Esophagus (tissue), 2 donors: ENCODE measurements at regions not wholly inside any gene's neighbourhood (a gene's known extent, or its start where the extent isn't known, plus 50 kb on each side); places are given as distances from the start of the nearest gene placed in this dataset.

ENCODE experiments used
- H3K27ac ChIP-seq, 2 donors: one replicate each; pipeline ENCODE4 v1.5.1; 2013; ENCODE audit warnings: low read depth in 2 of 2, mild to moderate bottlenecking in 2 of 2, inconsistent platforms in 1 of 2, low read length in 1 of 2, moderate library complexity in 1 of 2
- H3K27me3 ChIP-seq, 2 donors: one replicate each; pipeline ENCODE4 v1.6.1; 2013; ENCODE audit warnings: low read length in 2 of 2, control low read depth in 1 of 2, mild to moderate bottlenecking in 1 of 2; ENCODE audit not compliant: insufficient read depth in 2 of 2, control insufficient read depth in 1 of 2
- H3K36me3 ChIP-seq, 2 donors: one replicate each; pipeline ENCODE4 v1.6.1; 2013; ENCODE audit warnings: low read length in 1 of 2; ENCODE audit not compliant: control insufficient read depth in 2 of 2, insufficient read depth in 2 of 2
- H3K4me1 ChIP-seq, 2 donors: one replicate each; pipeline ENCODE4 v1.6.1; 2013; ENCODE audit warnings: low read length in 1 of 2; ENCODE audit not compliant: control insufficient read depth in 2 of 2, insufficient read depth in 2 of 2
- H3K4me3 ChIP-seq, 2 donors: one replicate each; pipeline ENCODE4 v1.5.1; 2013; ENCODE audit warnings: low read length in 2 of 2, mild to moderate bottlenecking in 2 of 2, low read depth in 1 of 2, moderate library complexity in 1 of 2
- H3K9me3 ChIP-seq, 2 donors: one replicate each; pipeline ENCODE4 v1.6.1; 2013; ENCODE audit warnings: mild to moderate bottlenecking in 2 of 2, low read depth in 1 of 2, low read length in 1 of 2, moderate library complexity in 1 of 2; ENCODE audit not compliant: control insufficient read depth in 2 of 2, insufficient read depth in 1 of 2
- WGBS, 2 donors: extraction: QIAGEN DNeasy Blood & Tissue Kit; methylation state at CpG; one replicate each; pipeline ENCODE4 v1.1.7; 2013; 5-methylcytosine and 5-hydroxymethylcytosine counted together
- donor health status: healthy with polysubstance abuse.
- donor health status: Bipolar disorder and iron deficiency.

DNA sequence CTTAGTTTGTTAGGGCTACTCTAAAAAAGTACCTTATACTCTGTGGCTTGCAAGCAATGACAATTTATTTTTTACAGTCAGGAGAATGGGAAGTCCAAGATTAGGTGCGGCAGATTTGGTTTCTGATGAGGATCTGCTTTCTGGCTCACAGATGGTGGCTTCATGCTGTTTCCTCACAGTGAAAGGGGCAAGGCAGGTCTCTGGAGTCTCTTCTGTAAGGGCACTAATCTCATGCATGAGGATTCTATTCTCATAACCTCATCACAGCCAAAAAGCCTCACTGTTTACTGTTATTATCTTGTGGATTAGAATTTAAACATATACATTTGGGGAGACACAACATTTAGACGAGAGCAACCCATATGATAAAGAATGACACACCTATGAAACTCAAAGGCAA is 1957.4 kb upstream of the SEL1L start:
- H3K4me3 ChIP-seq, result no peak overlapping the region
- no peak overlapping the region for H3K27ac ChIP-seq
- H3K4me1 ChIP-seq, result no peaks in the 10 kb centered on the region
- H3K27me3 ChIP-seq, result no peaks in the 10 kb centered on the region
- no peaks in the 10 kb centered on the region for H3K9me3 ChIP-seq
- no peaks in the 10 kb centered on the region for H3K36me3 ChIP-seq
- 67 to 76% methylated on average over 2 of the region's 2 CpGs for WGBS, 2 donors

DNA sequence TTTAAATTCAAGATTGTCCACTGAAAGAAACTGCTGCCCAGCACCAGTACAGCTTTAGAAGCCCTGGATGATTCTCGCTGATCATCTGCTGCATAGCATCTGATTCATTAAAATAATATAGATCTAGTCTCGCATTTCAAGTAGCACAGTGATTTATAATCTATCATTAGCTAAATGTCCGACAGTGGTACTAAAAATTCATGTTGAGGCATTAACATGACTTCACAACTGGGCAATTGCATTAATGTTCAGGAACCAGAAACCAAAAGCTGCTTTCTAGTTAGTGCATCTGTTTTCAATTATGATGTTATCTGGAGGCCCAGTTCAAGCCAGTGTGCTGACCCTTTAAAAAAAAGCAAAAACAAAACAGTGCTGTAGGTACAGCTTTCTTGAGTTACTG is 1987.2 kb upstream of the SEL1L start:
- Histone ChIP-seq H3K9me3 (no peaks in the 10 kb centered on the region), H3K4me1 (no peaks in the 10 kb centered on the region), H3K27me3 (no peaks in the 10 kb centered on the region), H3K4me3 (no peak overlapping the region), H3K36me3 (no peaks in the 10 kb centered on the region), H3K27ac (no peak overlapping the region)
- WGBS, 2 donors, result 76 to 77% methylated on average over 3 of the region's 3 CpGs

DNA sequence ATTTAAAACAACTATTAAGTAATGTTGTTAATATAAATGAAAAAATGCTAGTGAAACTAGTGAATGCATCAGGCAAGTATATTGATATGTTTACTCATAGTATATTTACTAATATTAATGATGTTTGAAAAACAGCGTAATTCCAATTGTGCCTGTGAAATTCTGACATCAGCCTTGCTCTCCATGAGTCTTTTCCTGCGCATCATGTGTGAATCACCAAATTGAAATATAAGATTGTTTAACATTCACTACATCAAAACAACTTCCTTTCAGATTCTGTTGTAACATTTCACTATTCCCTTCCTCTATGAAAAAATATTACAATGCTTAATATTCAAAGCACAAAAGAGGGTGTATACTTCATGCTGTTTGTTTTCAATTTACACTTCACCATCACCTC is 1995.9 kb upstream of the SEL1L start:
- Histone ChIP-seq H3K27ac (no peak overlapping the region), H3K4me1 (no peaks in the 10 kb centered on the region), H3K4me3 (no peak overlapping the region), H3K27me3 (no peaks in the 10 kb centered on the region), H3K36me3 (no peaks in the 10 kb centered on the region), H3K9me3 (no peaks in the 10 kb centered on the region)
- whole genome bisulfite sequencing, 2 donors, result 93 to 94% methylated on average over 2 of the region's 2 CpGs

DNA sequence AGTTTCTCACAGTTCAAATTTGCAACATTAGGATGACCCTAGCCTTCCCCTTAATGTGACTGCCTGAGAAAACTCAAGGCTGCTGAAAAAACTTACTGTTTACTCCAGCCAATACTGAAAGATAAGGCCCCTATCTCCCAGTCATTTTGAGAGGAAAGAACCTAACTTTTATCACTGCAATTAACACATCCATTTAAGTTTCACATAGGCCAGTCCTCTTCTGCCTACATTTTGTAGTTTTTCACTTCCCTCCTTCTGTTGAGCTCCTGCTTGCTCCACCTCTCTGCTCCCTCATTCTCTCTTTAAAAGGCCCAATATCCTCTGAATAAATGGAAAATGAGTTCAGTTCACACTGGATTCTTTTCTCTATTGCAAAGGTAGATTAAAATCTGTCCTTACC is 1996.2 kb upstream of the FLRT2 start:
- no peak overlapping the region for H3K4me3 ChIP-seq

DNA sequence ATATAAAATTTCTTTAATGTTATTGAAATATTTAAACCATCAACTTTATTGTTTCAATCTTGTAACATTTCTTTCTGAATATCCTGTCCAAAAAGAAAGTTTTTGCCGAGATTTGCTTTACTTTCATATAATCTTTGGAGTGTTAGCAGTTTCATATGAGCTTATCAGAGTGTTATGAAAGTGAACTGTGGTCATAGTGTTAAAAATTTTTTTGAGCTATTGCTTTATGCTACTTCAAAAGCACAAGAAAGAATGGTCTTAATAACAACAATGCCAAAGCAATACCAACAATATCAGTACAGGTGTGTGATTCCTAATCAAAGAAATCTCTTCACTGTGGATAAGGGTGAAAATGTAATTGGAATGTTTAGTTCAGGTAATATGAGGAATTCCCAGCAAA is 1994.9 kb upstream of the FLRT2 start:
- Histone ChIP-seq H3K36me3 (no peaks in the 10 kb centered on the region), H3K9me3 (no peaks in the 10 kb centered on the region), H3K27ac (no peak overlapping the region), H3K27me3 (no peaks in the 10 kb centered on the region), H3K4me3 (no peak overlapping the region), H3K4me1 (no peaks in the 10 kb centered on the region)
- 36 to 43% methylated on average over 1 of the region's 1 CpG for WGBS, 2 donors

More for the DNA sequence above, 1996.2 kb upstream of the FLRT2 start:
- Histone ChIP-seq H3K27ac (no peak overlapping the region), H3K27me3 (no peaks in the 10 kb centered on the region), H3K4me1 (no peaks in the 10 kb centered on the region), H3K9me3 (no peaks in the 10 kb centered on the region), H3K36me3 (no peaks in the 10 kb centered on the region)

DNA sequence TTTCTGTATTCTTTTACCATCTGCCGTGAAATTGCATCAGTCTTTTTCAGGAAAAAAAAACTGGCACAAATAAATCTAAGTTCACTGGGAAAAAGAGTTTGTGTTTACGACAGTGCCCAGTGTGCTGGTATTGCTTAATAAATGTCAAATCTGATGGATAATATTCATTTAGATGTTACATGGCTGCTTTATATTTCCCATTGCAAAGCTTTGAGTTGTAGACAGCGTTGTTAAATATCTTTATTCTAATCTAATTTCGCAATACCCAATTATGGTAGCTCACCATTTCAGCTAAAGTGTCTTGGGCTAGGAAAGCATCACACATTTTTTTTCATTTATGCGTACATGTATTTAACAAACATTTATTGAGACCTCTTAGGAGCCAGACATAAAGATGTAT is 1994.5 kb upstream of the FLRT2 start:
- no peaks in the 10 kb centered on the region for H3K27me3 ChIP-seq
- H3K9me3 ChIP-seq, result no peaks in the 10 kb centered on the region
- 90 to 97% methylated on average over 5 of the region's 5 CpGs for WGBS, 2 donors
- H3K4me1 ChIP-seq, result no peaks in the 10 kb centered on the region
- H3K4me3 ChIP-seq, result no peak overlapping the region
- H3K27ac ChIP-seq, result no peak overlapping the region
- H3K36me3 ChIP-seq, result no peaks in the 10 kb centered on the region

DNA sequence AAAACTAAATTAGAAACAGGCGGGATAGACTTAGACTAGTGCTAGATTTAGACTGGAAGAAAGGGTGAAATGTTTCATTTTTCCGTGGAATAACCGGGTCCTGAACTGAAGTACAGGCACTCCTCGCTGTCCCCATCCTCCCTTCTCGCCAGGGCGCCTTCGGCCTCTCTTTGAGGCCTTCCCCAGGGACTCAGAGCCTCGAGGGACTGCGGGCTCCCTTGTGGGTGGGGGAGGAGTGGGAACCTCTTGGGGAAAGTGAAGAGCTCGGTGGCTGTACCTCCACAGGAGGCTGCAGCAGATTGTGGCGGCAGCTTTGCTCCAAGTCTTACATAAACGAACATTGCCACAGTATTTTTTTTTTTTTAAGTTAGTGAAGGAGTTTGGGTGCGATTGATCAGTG is 1988.8 kb upstream of the FLRT2 start:
- H3K27ac ChIP-seq, result no peak overlapping the region
- H3K4me3 ChIP-seq, result no peak overlapping the region
- 88 to 91% methylated on average over 13 of the region's 13 CpGs for WGBS, 2 donors
- peaks cover 0 to 2% of the 10 kb centered on the region in 2 donors for H3K9me3 ChIP-seq
- no peaks in the 10 kb centered on the region for H3K27me3 ChIP-seq
- no peaks in the 10 kb centered on the region for H3K4me1 ChIP-seq
- H3K36me3 ChIP-seq, result no peaks in the 10 kb centered on the region

DNA sequence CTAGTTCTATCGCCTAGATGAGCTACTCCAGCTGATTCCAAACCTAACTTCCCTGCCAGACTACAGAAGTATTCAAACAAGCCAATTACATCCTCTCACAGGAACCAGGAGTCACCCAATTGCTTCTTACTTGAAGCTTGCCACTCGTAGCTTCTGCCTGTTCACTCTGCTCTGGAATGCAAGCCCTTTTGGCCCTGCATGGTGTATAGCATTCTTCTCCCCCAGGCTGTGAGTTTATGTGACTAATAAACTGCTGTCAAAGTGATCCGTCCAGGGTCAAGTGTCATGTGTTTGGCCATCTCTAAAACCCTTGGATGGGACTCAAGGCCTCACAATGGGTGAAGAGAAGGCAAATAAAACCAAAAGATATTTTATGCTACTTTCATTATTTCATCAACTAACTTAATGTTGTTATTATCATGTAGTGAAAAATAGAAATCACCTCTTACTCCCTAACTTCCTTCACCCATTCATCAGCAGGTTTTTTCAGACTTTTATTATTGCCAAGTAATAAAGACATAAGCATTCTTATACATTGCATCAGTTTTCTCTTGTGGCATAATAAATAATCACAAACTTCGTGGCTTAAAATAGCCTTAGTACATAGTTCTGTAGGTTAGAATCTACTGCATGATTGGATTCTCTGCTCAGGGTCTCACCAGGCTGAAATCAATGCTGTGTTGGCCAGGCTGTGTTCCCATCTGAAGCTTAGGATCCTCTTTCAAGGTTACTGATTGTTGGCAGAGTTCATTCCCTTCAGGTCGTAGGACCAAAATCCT is 1981.7 kb upstream of the FLRT2 start:
- Histone ChIP-seq H3K4me3 (no peak overlapping the region), H3K27ac (no peak overlapping the region), H3K4me1 (no peaks in the 10 kb centered on the region), H3K27me3 (no peaks in the 10 kb centered on the region), H3K9me3 (no peaks in the 10 kb centered on the region), H3K36me3 (no peaks in the 10 kb centered on the region)
- 43 to 45% methylated on average over 5 of the region's 5 CpGs for WGBS, 2 donors

DNA sequence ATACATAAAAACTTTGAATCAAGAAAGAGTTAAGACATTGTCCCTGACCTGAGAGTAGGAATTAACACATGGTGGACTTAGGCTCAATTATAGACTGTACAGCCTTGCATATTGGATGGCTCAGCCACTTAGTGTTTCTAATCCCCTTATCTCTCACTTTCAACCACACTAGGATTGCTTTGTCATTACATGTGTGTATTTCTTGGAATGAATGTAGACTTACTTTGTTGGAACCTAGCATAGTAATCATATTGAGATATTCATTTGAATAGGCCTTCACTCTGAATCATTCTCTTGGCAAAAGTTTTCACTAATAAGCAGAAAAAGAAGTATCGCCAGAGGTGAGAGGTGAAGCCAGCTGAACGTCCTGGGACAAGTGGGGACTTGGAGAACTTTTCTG is 1973.9 kb upstream of the FLRT2 start:
- no peaks in the 10 kb centered on the region for H3K9me3 ChIP-seq
- H3K27me3 ChIP-seq, result no peaks in the 10 kb centered on the region
- no peak overlapping the region for H3K27ac ChIP-seq
- H3K4me1 ChIP-seq, result no peaks in the 10 kb centered on the region
- H3K4me3 ChIP-seq, result no peak overlapping the region
- WGBS, 2 donors, result 49 to 63% methylated on average over 2 of the region's 2 CpGs
- no peaks in the 10 kb centered on the region for H3K36me3 ChIP-seq

DNA sequence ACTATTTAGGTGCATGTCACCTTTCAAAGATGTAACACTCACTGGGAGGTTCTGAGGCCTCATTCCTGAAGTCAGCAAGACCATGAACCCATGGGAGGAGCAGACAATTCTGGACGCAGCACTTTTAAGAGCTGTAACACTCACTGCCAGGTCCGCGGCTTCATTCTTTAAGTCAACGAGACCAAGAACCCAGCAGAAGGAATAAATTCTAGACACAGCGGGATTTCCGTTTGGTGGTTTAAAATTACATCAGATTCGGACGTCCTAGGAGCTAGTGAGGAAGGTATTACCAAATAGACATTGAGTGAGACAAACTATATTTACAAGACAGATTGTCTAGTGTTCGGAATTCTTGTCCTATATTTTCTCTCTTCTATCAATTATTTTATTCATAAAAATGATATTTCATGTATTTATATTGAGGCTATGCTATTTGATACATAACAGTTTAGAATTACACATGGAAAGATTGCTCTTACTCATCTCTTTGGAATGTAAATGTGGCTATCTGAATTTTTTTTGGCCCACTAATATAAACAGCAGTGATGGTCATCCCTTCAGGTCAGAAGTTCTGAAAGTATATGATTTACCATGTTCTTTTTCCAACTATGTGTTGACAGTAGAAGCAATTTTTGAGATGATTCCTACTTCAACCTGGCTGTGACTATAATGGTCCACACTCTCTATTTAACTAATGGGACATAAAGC is 1973.0 kb upstream of the FLRT2 start:
- Histone ChIP-seq H3K36me3 (no peaks in the 10 kb centered on the region), H3K27ac (no peak overlapping the region), H3K4me1 (no peaks in the 10 kb centered on the region), H3K9me3 (no peaks in the 10 kb centered on the region), H3K4me3 (no peak overlapping the region), H3K27me3 (no peaks in the 10 kb centered on the region)
- 93 to 95% methylated on average over 9 of the region's 9 CpGs for WGBS, 2 donors
